ENCODE measurements at regions not wholly inside any gene's neighbourhood (a gene's known extent, or its start where the extent isn't known, plus 50 kb on each side); places are given as distances from the start of the nearest gene placed in this dataset.

- TF ChIP-seq ZSCAN30 (tag by site-specific recombination; IDR thresholded peaks at IDR 0.05) (no peak), ZNF24 (tag by site-specific recombination; IDR thresholded peaks at IDR 0.05) (no peak), ZNF521 (tag by site-specific recombination; IDR thresholded peaks at IDR 0.05) (no peak), RBAK (tag by site-specific recombination; IDR thresholded peaks at IDR 0.05) (no peak)
- TF ChIP-seq, protein P1, sequence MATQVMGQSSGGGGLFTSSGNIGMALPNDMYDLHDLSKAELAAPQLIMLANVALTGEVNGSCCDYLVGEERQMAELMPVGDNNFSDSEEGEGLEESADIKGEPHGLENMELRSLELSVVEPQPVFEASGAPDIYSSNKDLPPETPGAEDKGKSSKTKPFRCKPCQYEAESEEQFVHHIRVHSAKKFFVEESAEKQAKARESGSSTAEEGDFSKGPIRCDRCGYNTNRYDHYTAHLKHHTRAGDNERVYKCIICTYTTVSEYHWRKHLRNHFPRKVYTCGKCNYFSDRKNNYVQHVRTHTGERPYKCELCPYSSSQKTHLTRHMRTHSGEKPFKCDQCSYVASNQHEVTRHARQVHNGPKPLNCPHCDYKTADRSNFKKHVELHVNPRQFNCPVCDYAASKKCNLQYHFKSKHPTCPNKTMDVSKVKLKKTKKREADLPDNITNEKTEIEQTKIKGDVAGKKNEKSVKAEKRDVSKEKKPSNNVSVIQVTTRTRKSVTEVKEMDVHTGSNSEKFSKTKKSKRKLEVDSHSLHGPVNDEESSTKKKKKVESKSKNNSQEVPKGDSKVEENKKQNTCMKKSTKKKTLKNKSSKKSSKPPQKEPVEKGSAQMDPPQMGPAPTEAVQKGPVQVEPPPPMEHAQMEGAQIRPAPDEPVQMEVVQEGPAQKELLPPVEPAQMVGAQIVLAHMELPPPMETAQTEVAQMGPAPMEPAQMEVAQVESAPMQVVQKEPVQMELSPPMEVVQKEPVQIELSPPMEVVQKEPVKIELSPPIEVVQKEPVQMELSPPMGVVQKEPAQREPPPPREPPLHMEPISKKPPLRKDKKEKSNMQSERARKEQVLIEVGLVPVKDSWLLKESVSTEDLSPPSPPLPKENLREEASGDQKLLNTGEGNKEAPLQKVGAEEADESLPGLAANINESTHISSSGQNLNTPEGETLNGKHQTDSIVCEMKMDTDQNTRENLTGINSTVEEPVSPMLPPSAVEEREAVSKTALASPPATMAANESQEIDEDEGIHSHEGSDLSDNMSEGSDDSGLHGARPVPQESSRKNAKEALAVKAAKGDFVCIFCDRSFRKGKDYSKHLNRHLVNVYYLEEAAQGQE (tag by site-specific recombination; IDR thresholded peaks at IDR 0.05): no peak
Measured at GRCh38 chr20:39773380-39774000, 811.3 kb downstream of the DHX35 start.

Data from HEK293 (cell line).